GM15510 (cell line): ENCODE measurements at regions not wholly inside any gene's neighbourhood (a gene's known extent, or its start where the extent isn't known, plus 50 kb on each side); places are given as distances from the start of the nearest gene placed in this dataset.

Experiments
- POLR2A ChIP-seq: IDR thresholded peaks from 3 replicates; pipeline ENCODE4 v1.6.1; 2011; ENCODE audit warnings: borderline replicate concordance; ENCODE audit not compliant: insufficient read length; ENCODE audit errors: extremely low read depth

GRCh38 chr1:101409102-101409501 lies 172.3 kb downstream of the S1PR1 start:
- TF ChIP-seq POLR2A = no peak

GRCh38 chr1:101410048-101410878 lies 173.4 kb downstream of the S1PR1 start:
- peak; percentile 11 for TF ChIP-seq POLR2A

- TF ChIP-seq POLR2A = no peak
Measured at GRCh38 chr1:101420406-101420805, 183.6 kb downstream of the S1PR1 start.

GRCh38 chr1:101428562-101428961 lies 191.7 kb downstream of the S1PR1 start:
- TF ChIP-seq POLR2A = no peak

GRCh38 chr1:101431956-101432510 lies 195.2 kb downstream of the S1PR1 start:
- no peak for TF ChIP-seq POLR2A

GRCh38 chr1:101435831-101436511 lies 199.2 kb downstream of the S1PR1 start:
- no peak for TF ChIP-seq POLR2A

GRCh38 chr1:101437800-101438199 lies 201.0 kb downstream of the S1PR1 start:
- TF ChIP-seq POLR2A = no peak

GRCh38 chr1:101438359-101438758 lies 201.5 kb downstream of the S1PR1 start:
- TF ChIP-seq POLR2A = no peak

GRCh38 chr1:101440485-101440884 lies 203.7 kb downstream of the S1PR1 start:
- TF ChIP-seq POLR2A = no peak

- no peak for TF ChIP-seq POLR2A
Measured at GRCh38 chr1:101444381-101444780, 207.6 kb downstream of the S1PR1 start.

GRCh38 chr1:101444873-101445618 lies 208.2 kb downstream of the S1PR1 start:
- no peak for TF ChIP-seq POLR2A

GRCh38 chr1:101448018-101448417 lies 211.2 kb downstream of the S1PR1 start:
- TF ChIP-seq POLR2A = no peak

GRCh38 chr1:101451888-101452287 lies 215.1 kb downstream of the S1PR1 start:
- no peak for TF ChIP-seq POLR2A

- no peak for TF ChIP-seq POLR2A
Measured at GRCh38 chr1:101452825-101453224, 216.0 kb downstream of the S1PR1 start.

- no peak for TF ChIP-seq POLR2A
Measured at GRCh38 chr1:101453844-101454243, 217.0 kb downstream of the S1PR1 start.
